A673 (cell line): ENCODE measurements at regions not wholly inside any gene's neighbourhood (a gene's known extent, or its start where the extent isn't known, plus 50 kb on each side); places are given as distances from the start of the nearest gene placed in this dataset.

Source experiments
- BruUV-seq: library from RNA; stranded (reverse); fragments of 400-500 nt; replicated peaks from 2 replicates; lab custom pipeline; 2021; lab: Mats Ljungman, UMichigan
- CTCF ChIA-PET: fragments of 300-600 bp; sonication (Branson Sonifier 250); formaldehyde crosslinking; loops from one replicate; lab custom pipeline; 2022; ENCODE audit warnings: antibody characterized with exemption; lab: Charles Lee
- POLR2A ChIA-PET: fragments of 300-600 bp; sonication (Branson Sonifier 250); formaldehyde crosslinking; loops from one replicate; lab custom pipeline; 2022; ENCODE audit warnings: antibody characterized with exemption; ENCODE audit not compliant: low non-redundant PET; lab: Charles Lee
- DNase-seq: peaks from one replicate; pipeline ENCODE4 v3.0.0-alpha.2; 2015; ENCODE audit warnings: low spot score
- H3K27ac ChIP-seq: fragments of 200-600 bp; sonication (generic); 2 replicates; pipeline ENCODE4 v1.5.1; 2016; ENCODE audit warnings: mixed run types, low read depth, mild to moderate bottlenecking, mixed read lengths, antibody characterized with exemption, low read length; ENCODE audit not compliant: poor library complexity, severe bottlenecking
- H3K27me3 ChIP-seq: fragments of 200-600 bp; sonication (generic); replicated peaks from 2 replicates; pipeline ENCODE4 v1.6.1; 2017; ENCODE audit warnings: mixed run types, low read depth, mild to moderate bottlenecking, mixed read lengths, antibody characterized with exemption, low read length; ENCODE audit not compliant: insufficient read depth, poor library complexity
- H3K36me3 ChIP-seq: fragments of 200-600 bp; sonication (generic); 2 replicates; pipeline ENCODE4 v1.6.1; 2016; ENCODE audit warnings: mixed run types, mild to moderate bottlenecking, mixed read lengths, antibody characterized with exemption, low read length; ENCODE audit not compliant: insufficient read depth, poor library complexity, severe bottlenecking
- H3K4me1 ChIP-seq: fragments of 200-600 bp; sonication (generic); 2 replicates; pipeline ENCODE4 v1.6.1; 2017; ENCODE audit warnings: mixed run types, mild to moderate bottlenecking, mixed read lengths, antibody characterized with exemption, low read length; ENCODE audit not compliant: insufficient read depth, poor library complexity, severe bottlenecking
- H3K4me3 ChIP-seq: fragments of 200-600 bp; sonication (generic); 2 replicates; pipeline ENCODE4 v1.5.1; 2016; ENCODE audit warnings: low read depth, mixed run types, mild to moderate bottlenecking, mixed read lengths, low read length; ENCODE audit not compliant: poor library complexity, severe bottlenecking
- H3K9me3 ChIP-seq: fragments of 200-600 bp; sonication (generic); 2 replicates; pipeline ENCODE4 v1.6.1; 2016; ENCODE audit warnings: mixed run types, low read depth, mild to moderate bottlenecking, mixed read lengths, antibody characterized with exemption, low read length; ENCODE audit not compliant: poor library complexity, severe bottlenecking
- EZH2 ChIP-seq: fragments of 200-600 bp; sonication (generic); IDR thresholded peaks from 2 replicates; pipeline ENCODE4 v1.6.1; 2017; ENCODE audit warnings: borderline replicate concordance, low read depth, mild to moderate bottlenecking, mixed read lengths, antibody characterized with exemption, low read length; ENCODE audit not compliant: poor library complexity, severe bottlenecking
- intact Hi-C: fragments of 100-400 bp; cut with micrococcal nuclease; formaldehyde crosslinking; loops from one replicate; pipeline ENCODE4 v1.10.0; 2022; ENCODE audit not compliant: unreplicated experiment
- TF ChIP-seq, protein P1 (sequence below): fragments of 300-800, 200-600 bp; sonication (generic); conservative IDR thresholded peaks from 2 replicates; pipeline ENCODE4 v1.5.1; 2017; ENCODE audit warnings: low read depth, mild to moderate bottlenecking, antibody characterized with exemption, low read length, moderate library complexity, mixed read lengths

DNA sequence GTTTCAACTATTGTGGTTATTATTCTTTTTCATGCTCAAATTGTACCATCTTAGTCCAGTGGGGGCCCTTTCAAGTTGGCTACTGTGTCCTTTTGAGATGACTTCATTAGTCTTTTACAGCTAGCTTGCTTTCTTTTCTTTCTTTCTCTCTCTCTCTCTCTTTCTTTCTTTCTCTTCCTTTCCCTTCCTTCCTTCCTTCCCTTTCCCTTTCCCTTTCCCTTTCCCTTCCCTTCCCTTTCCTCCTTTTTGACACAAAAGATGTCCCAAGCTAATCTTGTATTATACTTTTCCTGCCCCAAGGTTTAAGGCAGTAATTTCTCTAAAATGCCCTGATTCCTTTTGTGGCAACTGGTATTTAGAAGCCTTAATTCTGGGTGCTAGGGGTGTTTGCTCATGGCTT, 213.0 kb upstream of the TBC1D5 start:
- CTCF ChIA-PET, result no interaction called here
- POLR2A ChIA-PET, result no interaction called here
- no peak overlapping the region for H3K4me3 ChIP-seq
- no peaks in the 10 kb centered on the region for H3K36me3 ChIP-seq
- BruUV-seq, result no TSS peak
- H3K9me3 ChIP-seq, result no peaks in the 10 kb centered on the region
- intact Hi-C loops, result no loop called here
- no peak for DNase-seq
- H3K27ac ChIP-seq, result no peak overlapping the region
- TF ChIP-seq, protein P1, sequence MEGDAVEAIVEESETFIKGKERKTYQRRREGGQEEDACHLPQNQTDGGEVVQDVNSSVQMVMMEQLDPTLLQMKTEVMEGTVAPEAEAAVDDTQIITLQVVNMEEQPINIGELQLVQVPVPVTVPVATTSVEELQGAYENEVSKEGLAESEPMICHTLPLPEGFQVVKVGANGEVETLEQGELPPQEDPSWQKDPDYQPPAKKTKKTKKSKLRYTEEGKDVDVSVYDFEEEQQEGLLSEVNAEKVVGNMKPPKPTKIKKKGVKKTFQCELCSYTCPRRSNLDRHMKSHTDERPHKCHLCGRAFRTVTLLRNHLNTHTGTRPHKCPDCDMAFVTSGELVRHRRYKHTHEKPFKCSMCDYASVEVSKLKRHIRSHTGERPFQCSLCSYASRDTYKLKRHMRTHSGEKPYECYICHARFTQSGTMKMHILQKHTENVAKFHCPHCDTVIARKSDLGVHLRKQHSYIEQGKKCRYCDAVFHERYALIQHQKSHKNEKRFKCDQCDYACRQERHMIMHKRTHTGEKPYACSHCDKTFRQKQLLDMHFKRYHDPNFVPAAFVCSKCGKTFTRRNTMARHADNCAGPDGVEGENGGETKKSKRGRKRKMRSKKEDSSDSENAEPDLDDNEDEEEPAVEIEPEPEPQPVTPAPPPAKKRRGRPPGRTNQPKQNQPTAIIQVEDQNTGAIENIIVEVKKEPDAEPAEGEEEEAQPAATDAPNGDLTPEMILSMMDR, result no peak
- TF ChIP-seq EZH2, result no peak
- no peaks in the 10 kb centered on the region for H3K4me1 ChIP-seq
- H3K27me3 ChIP-seq, result no peaks in the 10 kb centered on the region

DNA sequence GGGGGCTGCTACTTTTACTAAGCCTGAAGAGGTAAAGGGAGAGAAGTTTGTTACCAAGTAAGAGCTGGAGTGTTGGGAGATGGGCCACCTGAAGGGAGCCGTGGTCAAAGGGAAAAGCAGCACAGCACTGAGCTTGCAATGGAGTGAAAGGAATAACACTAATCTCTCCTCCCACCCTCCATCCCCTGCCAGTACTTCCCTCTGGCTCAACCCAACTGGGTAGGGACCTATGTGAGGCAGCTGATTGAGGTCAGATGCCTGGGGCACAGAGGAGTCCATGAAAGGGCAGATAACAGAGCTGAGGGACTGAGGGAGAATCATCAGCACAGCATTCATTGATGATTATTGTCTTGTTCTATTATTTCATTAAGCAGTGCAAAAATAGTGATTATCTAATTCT, 212.4 kb upstream of the TBC1D5 start:
- no peaks in the 10 kb centered on the region for H3K4me1 ChIP-seq
- TF ChIP-seq, protein P1, result no peak
- no peak for TF ChIP-seq EZH2
- BruUV-seq, result no TSS peak
- CTCF ChIA-PET, result no interaction called here
- peaks cover 3% of the 10 kb centered on the region for H3K27me3 ChIP-seq
- DNase-seq, result no peak
- H3K9me3 ChIP-seq, result no peaks in the 10 kb centered on the region
- intact Hi-C loops, result no loop called here
- no peak overlapping the region for H3K4me3 ChIP-seq
- H3K36me3 ChIP-seq, result no peaks in the 10 kb centered on the region
- POLR2A ChIA-PET, result no interaction called here
- no peak overlapping the region for H3K27ac ChIP-seq

DNA sequence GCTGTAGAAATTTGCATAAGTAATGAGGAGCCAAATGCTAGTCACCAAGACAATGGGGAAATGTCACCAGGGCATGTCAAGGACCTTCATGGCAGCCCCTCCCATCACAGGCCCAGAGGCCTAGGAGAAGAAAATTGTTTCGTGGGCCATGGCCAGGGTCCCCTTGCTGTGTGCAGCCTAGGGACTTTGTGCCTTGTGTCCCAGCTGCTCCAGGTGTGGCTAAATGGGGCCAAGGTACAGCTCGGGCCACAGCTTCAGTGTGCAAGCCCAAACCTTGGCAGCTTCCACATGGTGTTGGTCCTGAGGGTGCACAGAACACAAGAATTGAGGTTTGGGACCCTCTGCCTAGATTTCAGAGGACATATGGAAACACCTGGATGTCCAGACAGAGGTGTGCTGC, 208.8 kb upstream of the TBC1D5 start:
- no peaks in the 10 kb centered on the region for H3K9me3 ChIP-seq
- H3K27ac ChIP-seq, result no peak overlapping the region
- TF ChIP-seq, protein P1, result no peak
- TF ChIP-seq EZH2, result no peak
- DNase-seq, result no peak
- H3K27me3 ChIP-seq, result peaks cover 30% of the 10 kb centered on the region
- H3K4me1 ChIP-seq, result no peaks in the 10 kb centered on the region
- H3K4me3 ChIP-seq, result no peak overlapping the region
- no TSS peak for BruUV-seq
- intact Hi-C loops, result no loop called here
- no peaks in the 10 kb centered on the region for H3K36me3 ChIP-seq
- ChIA-PET CTCF (no interaction called here), POLR2A (no interaction called here)
